GM21717 (cell line): ENCODE measurements at regions not wholly inside any gene's neighbourhood (a gene's known extent, or its start where the extent isn't known, plus 50 kb on each side); places are given as distances from the start of the nearest gene placed in this dataset.

Experiments
- ATAC-seq: cut with Tn5 transposase; IDR thresholded peaks from one replicate; pipeline ENCODE4 v1.9.1; 2021; ENCODE audit warnings: mild to moderate bottlenecking, moderate library complexity; ENCODE audit not compliant: unreplicated experiment

- no peak for ATAC-seq
These were observed 736.9 kb downstream of the TLE1 start for GRCh38 chr9:80952363-80952922.

GRCh38 chr9:80951675-80952074, 737.7 kb downstream of the TLE1 start:
- ATAC-seq, result no peak

GRCh38 chr9:80948876-80949275, 740.5 kb downstream of the TLE1 start:
- no peak for ATAC-seq

- no peak for ATAC-seq
These were observed 741.3 kb downstream of the TLE1 start for GRCh38 chr9:80948066-80948465.

GRCh38 chr9:80946496-80947170, 742.7 kb downstream of the TLE1 start:
- no peak for ATAC-seq

- no peak for ATAC-seq
These were observed 743.9 kb downstream of the TLE1 start for GRCh38 chr9:80945436-80945835.

- ATAC-seq, result no peak
These were observed 751.7 kb downstream of the TLE1 start for GRCh38 chr9:80937645-80938044.

- ATAC-seq, result no peak
These were observed 755.3 kb downstream of the TLE1 start for GRCh38 chr9:80934095-80934494.

GRCh38 chr9:80932947-80933780, 756.2 kb downstream of the TLE1 start:
- ATAC-seq, result no peak

GRCh38 chr9:80932181-80932580, 757.2 kb downstream of the TLE1 start:
- no peak for ATAC-seq

- no peak for ATAC-seq
These were observed 758.2 kb downstream of the TLE1 start for GRCh38 chr9:80931163-80931562.

GRCh38 chr9:80928697-80929096, 760.6 kb downstream of the TLE1 start:
- ATAC-seq, result no peak

- ATAC-seq, result no peak
These were observed 762.7 kb downstream of the TLE1 start for GRCh38 chr9:80926611-80927010.

- no peak for ATAC-seq
These were observed 766.8 kb downstream of the TLE1 start for GRCh38 chr9:80922544-80922943.

- ATAC-seq, result no peak
These were observed 782.6 kb downstream of the TLE1 start for GRCh38 chr9:80906728-80907127.

GRCh38 chr9:80899208-80899607, 790.1 kb downstream of the TLE1 start:
- ATAC-seq, result no peak

GRCh38 chr9:80893190-80893589, 796.2 kb downstream of the TLE1 start:
- ATAC-seq, result no peak

- no peak for ATAC-seq
These were observed 796.6 kb downstream of the TLE1 start for GRCh38 chr9:80892703-80893102.

GRCh38 chr9:80890124-80890523, 799.2 kb downstream of the TLE1 start:
- no peak for ATAC-seq

- ATAC-seq, result no peak
These were observed 803.5 kb downstream of the TLE1 start for GRCh38 chr9:80885894-80886293.

GRCh38 chr9:80883826-80884579, 805.3 kb downstream of the TLE1 start:
- no peak for ATAC-seq
